Left hindlimb (tissue), 1 donor: ENCODE measurements at regions not wholly inside any gene's neighbourhood (a gene's known extent, or its start where the extent isn't known, plus 50 kb on each side); places are given as distances from the start of the nearest gene placed in this dataset.

Source experiments
- DNase-seq: peaks from one replicate; pipeline ENCODE4 v3.0.0-alpha.2; 2018

DNA sequence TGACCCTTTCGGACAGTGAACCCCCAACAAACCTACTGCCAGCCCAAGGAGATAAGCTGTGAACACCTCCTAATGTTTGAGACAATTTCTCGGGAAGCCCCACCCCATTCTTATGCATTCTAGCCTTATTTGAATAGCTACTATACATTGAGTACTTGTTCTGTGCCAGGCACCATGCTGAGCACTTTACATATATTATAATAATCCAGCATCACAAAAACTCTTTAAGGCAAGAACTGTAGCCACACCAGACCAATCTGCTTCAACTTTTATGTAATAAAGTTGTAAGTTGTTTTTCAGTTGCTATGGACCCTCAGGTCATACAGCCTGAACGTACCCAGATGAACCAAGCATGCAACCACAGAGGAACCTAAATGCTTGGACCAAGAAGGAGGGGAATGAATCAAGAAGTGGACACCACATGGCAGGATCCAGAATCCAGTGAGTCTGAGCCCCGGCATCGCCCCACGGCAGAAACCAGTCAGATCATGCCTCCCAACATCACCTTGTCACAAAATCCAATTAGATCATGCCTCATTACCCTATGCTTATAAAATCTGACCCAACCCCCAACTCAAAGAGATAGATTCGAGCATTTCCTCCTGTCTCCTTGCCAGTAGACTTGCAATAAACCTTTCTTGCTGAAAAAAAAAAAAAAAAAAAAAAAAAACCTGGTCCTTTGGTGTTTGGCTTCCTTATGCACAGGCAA is 225.0 kb downstream of the QDPR start:
- no peak for DNase-seq

DNA sequence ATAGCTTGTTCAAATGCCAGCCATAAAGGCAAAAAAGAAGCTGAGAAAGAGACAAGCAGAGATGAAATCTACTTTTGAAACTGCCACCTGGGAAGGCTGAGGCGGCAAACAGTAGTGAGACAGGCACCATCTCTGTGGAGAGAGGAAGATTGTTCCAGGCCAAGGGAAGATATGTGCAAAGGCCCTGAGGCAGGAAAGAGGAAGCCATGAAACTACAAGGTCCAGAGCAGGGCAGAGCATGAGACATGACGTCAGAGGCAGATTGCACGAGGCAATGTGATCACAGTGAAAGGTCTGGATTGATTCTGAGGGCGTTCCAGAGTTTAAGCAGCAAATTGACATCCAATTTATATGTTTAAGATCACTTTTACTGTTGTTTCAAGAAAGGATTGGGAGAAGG is 226.1 kb downstream of the QDPR start:
- DNase-seq = no peak

DNA sequence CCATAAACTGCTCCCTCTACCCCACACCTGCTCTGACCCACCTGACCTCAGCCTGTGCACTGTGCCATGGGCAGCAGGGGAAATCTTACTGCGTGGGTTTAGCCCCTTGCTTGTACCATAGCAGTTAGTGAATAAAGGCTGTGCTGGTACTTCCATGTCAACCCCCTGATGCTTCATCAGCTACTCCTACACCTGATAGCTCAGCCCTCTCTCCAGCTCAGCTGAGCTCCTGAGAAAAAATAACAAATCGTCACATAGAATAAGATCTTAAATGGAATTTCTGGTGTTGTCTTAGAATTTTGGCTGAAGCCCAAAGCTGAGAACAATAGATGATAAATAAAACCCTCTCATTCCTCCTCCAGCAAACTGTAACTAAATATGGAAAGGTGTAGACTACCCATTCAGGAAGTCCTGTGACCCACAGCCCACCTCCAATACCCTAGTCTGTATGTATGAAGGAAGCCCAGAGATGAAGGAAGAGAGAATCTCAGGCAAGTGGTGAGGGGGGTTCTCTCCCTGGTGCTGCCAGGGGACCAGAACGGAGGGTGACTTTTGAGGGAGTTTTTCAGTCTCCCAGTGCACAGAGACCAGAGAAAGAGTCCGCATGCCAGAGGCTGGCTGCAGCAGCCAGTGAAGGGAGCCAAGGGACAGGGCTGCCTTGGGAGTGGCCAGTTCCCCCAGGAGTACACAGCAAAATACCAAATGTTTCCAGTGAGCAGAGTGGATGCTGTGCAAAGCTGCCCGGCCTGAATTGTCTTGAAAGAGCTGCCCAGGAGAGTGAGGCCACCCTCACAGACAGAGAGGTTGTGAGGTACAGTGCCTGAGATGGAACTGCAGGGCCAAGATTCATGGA is 227.3 kb downstream of the QDPR start:
- no peak for DNase-seq

DNA sequence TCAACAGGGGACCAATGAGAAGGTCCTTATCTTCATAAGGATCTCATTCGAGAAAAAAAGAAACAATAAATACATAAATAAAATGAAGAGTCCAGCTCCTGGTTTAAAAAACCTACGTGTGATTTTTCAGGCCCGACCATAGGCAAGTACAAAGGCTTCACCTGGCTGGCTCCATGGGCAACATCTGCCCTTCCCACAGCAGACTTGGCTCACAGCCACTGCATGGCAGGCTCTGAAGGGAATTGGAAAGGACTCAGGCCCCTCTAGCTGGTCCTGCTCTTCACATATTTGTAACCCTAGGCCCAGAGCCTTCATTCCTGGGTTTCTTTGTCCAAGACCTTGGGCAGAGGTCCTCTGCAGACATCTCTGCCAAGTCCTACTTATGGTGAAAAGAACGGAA is 228.1 kb downstream of the QDPR start:
- DNase-seq = no peak

DNA sequence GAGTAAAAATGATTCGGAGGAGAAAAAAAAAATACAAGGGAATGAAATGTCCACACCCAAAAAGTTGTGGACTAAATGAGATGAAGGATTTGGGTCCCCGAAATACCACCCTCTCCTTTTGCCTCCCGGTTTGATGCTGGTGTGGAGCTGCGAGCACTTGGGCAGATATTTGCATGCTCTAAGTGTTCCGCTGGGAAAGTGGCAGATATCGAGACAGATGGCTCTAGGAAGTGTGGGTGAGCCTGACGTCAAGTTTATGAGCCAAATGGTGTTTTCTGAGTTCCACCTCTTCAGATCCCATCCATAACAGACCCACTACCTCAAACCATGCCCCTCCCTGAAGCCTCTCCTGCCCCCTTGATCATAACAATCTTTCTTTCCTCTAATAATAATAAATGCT is 228.6 kb downstream of the QDPR start:
- no peak for DNase-seq

DNA sequence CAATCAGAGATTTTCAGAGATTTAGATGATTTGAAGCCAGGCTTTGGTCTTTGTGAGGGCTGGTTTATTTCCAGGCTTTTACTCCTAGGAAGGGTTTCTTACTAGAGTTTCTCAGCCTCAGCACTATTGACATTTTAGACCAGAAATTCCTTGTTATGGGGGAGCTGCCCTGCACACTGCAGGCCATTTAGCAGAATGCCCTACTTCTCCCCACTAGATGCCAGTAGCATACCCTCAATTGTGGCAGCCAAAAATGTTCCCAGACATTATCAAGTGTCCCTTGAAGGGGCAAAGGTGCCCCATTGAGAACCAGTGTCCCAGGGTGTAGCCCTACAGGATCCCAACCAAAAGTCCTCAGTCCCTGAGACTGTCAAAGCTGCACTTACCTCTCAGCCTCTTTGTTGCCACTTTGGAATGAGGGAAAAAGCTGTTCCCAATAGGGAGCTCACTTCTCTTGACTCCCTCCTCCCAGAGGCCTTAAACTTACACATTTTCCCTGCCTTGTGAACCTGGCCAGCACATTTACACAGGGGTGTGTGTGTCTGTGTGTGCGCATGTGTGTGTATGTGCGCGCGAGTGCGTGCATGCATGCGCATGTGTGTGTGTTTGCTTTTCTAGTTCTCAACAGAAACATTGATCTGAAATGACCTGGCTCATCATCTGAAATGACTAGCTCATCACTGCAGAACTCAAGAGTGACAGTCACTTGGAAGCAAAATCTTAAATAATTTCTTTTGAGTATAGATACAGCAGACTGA is 231.4 kb downstream of the QDPR start:
- no peak for DNase-seq

DNA sequence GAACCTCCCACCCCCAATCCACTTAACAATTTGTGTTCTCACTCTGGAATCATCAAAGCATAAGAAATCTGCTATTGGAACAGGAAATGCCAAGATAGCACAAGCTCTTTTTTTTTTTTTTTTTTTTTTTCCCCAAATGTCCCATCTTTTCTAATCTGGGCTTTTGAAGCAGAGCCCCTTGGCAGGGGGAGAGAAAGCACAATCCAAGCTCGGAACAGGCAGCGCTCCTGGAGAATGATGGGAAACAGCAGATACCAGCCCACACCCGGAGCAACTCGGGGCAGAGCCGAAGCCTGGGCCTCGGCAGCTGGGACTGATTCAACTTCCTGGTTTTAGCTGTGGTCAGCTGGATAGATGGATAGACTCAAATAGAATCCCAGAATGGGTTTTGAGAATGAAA is 235.1 kb downstream of the QDPR start:
- peak; percentile 37 for DNase-seq

DNA sequence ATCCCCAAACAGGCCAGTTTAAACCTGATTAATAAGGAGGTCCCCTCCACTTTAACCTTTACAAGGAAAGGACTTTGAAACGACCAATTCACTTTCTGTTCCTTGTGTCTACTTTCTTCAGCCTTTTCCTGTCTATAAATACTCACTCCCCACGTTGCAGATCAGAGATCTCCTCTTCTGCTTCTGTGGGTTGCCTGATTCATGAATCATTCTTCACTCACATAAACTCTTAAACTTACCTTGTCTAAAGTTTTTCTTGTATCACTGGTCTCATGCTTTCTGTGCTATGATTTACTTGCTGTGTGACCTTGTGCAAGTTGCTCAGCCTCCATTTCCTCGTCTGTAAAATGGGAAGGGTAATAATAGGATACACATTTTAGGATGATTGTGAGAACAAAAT is 236.1 kb downstream of the QDPR start:
- no peak for DNase-seq

DNA sequence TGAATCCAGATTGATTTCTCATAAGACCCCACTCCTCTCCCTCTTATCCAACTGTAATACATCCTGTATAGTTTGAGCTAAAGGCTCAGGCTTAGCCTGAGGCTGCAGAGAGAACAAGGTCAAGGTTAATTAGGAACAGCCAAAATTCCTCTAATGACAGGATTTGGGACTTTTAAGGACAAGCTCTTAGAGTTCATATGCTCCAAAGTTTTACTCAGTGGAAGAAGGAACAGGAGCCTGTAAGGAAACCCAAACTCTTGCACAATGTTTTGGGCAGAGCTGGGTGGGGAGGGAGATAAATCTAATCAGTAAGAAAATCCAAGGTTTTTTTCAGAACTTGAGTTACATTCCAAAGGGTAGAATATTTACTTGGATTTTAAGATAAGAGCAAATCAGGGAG is 238.8 kb downstream of the QDPR start:
- no peak for DNase-seq

DNA sequence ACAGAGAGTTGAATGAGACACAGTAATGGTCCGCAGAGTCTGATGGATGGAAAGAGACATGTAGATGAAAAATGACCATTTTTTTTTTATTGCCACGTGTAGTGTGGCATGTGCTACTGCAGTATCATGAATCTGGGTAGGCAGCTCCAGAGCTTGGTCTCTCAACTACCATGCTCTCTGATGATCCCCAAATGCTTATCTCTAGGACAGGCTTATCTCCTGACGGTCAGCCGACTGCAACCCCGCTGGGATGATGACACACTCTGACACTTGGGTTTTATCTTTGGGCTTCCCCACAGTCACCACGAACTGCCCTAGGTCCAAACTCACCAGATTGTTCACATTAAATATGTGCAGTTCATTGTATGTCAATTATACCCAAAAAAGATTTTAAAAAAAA is 239.7 kb downstream of the QDPR start:
- no peak for DNase-seq

DNA sequence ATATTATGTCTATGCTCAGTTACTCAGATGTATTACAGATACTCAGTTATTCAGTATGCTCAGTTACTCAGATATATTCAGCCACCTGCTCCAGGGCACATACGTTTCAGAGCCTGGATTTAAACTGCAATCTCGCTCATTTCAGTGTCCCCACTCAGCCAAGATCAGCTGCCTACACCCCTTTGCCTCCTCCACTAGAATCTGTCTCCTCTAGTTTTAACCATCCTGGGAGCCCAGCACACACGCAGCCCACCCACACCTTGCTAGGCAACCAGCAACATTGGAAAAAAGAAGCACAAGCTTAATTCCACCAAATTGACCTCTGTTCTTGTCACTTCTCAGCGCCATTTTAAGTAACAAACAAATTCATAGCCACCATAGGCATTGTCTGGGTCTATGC is 246.2 kb downstream of the QDPR start:
- DNase-seq = no peak

DNA sequence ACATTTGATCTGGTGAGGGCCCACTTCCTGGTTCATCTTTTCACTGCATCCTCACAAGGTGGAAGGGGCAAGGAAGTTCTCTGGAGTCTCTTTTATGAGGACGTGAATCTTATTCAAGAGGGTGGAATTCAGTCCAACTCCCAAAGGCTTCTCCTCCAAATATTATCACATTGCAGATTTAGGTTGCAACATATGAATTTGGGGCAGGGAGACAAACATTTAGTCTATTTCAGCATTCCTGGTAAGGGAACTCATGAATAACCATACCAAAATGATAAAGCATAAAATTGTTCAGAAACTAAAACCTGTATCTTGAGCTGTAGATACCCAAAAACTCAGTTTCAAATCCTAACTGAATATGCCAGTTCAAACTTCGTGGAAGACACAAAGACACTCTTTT is 246.8 kb downstream of the QDPR start:
- no peak for DNase-seq

DNA sequence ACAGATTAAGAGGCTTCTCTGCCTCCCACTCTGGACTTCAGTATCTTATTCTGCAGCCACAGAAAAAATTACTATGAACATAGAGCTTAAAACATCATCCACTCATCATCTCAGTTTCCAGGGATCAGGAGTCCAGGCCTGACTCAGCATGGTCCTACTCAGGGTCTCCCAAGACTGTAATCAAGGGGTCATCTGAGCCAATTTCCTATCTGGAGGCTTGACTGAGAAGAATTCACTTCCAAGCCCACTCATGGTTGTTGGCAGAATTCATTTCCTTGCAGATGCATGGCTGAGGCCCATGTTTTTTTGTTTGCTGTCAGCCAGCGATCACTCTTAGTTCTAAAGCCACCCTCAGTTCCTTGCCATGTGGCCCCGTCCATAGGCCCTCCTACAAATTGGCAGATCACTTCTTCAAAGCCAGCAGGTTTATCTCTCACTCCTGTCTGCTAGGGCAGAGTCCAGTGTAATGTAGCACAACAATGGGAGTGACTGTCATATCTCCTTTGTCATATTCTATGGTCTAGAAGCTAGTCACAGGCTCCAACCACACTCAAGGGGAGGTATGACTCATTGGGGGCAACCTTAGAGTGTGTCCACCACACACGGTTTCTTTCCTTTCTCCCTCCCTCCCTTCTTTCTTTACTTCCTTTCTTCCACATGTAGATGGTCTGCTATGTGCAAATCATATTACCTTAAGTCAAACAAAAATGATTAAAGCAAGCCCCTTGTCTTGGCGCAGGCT is 251.6 kb downstream of the QDPR start:
- no peak for DNase-seq

DNA sequence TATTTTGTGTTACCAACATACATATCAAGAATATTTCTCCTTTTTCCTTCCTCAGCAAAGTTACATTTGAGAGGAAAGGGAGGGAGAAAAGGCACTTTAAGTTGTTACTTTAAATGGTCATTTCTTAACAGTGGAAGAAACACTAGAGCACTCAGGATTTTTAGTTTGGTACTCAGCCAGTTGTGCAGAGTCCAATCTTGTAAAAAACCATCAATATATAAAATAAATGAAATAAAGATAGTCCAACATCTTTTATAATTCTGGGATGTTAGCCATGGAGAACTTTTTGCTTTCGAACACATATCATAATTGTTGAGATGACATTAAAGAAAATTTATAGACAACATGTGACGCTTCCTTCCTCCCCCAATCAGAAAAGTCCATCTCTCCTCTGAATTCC is 253.8 kb downstream of the QDPR start:
- no peak for DNase-seq

DNA sequence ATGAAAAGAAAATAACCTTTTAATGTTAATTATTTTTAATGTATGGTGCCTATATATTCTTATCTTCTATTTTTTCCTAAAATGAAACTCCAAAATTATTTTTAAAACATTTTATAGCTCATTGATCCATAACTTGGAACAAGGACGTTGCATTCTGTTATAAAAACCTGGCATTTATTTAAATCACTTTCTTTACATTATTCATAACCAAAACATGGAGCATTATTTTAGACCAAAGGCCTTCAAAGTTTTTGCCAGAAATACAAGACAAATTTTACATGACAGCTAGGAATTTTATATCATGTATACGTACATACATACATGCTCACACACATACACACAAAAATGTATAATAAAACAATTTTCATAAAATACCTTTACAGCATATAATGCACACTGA is 259.8 kb downstream of the QDPR start:
- DNase-seq = no peak

DNA sequence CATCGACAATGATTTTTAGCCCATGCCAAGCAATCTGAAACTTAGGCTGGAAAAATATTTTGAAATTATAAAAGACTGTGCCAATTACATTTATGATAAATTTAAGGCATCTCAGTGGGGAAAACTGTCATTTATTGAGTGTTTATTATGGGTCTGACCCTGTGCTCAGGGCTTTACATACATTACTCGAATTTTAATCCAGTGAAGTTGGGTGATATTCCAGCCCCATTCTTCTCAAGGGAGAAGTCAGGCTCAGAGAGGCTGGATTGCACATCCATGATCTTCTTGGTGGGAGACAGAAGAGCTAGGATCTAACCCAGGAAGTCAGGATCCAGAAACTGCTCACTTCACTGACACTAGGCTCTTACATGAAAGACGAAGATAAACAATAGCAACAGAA is 260.8 kb downstream of the QDPR start:
- DNase-seq = no peak

DNA sequence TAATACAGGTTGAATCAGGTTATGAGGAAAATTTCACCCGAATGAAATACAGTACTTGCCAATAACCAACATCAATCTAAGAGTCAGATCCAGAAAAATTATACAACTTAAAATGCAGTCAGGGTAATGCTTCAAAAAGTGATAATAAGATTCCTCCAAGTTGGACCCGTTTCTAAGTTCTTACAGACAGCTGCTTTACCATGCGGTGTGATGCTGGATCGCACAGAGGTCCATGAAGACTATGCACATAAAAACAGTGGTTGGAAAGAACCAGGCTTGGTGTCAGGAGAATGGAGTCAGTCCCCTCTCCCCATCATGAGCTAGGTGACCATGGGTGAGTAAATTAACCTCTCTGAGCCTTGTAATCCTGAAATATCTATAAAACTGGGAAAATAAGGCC is 261.3 kb downstream of the QDPR start:
- DNase-seq = no peak

DNA sequence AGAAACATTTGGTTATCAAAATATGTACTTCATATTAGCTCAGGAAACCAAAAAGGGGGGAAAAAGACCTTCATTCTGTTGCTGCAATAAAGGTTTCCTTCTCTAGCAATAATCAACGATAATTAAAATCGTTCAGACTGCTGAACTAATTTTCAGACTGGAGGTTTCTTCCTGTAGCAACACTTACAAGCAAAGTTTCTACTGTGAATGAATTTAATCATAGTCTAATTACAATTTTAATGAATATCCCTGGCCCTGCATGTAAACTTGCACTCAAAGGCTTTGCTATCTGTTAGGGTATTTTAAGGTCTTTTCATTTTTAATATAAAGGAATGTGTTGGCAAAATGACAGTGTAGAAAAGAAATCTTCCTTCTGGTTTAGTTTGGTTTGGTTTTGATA is 265.2 kb downstream of the QDPR start:
- no peak for DNase-seq

DNA sequence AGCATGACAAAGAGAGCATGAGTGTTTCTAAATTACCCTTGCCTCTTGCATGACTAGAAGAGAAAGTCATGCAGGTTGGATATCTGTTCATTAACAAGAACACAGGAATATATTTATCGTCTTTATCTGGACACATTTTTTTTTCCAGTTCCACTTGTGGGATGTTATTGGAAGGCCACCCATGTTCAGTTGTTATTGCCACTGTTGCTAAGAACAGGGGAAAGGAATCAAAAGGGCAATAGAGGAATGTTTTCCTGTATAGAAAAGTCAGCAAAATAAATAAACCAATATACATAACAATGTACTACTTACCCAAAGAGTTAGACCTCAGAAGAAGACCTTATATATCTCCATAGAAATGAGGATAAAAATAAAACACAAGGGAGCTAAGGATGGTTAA is 270.1 kb downstream of the QDPR start:
- no peak for DNase-seq

DNA sequence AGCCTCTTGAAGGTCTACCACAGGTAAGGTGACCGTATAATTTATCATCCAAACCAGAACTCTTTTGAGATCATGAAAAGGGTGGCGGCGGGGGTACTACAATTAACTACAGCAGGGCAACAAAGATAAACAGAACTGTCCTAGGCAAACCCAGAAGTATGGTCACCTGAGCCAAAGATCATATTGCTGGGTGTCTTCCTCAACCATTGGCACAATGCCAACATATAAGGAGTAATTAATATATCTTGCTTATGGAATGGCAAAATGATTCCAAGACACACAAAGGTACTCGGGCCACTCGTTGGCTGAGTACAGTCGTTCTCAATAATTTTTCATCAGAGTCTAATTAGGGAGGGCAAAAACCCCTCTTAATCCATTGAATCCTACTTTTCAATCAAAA is 273.3 kb downstream of the QDPR start:
- DNase-seq = no peak

DNA sequence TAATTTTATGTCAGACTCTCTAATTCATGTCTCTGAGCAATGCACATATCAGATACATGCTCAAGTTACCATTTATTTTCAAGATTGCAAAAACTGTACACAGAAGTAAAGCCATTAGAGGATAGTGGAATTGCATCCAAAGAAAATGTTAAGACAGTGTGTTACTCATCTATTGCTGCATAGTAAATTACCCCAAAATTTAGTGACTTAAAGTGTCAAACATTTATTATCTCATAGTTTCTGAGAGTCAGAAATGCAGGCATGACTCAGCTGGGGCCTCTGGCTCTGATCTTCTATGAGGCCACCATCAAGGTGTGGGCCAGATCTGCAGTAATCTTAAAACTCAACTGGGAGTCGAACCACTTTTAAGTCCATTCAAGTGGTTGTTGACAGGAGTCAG is 275.2 kb downstream of the QDPR start:
- DNase-seq = no peak

DNA sequence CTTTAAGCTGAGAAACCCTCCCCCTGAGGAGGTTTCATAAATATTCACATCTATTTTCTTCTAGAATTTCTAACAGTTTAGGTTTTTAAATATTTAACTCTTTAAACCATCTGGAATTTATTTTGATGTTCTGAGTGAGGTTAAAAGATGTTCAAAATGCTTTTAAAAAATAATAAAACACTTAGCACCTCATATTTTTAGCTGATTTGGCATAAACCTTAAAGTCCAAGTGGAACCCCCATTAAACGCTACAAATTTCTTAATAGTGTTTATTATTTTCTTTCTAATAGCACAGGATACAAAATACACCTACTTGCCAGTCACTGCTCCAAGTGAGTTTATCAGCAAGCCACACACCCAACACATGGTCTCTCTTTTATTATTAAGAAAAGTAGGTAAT is 277.2 kb downstream of the QDPR start:
- DNase-seq = no peak

DNA sequence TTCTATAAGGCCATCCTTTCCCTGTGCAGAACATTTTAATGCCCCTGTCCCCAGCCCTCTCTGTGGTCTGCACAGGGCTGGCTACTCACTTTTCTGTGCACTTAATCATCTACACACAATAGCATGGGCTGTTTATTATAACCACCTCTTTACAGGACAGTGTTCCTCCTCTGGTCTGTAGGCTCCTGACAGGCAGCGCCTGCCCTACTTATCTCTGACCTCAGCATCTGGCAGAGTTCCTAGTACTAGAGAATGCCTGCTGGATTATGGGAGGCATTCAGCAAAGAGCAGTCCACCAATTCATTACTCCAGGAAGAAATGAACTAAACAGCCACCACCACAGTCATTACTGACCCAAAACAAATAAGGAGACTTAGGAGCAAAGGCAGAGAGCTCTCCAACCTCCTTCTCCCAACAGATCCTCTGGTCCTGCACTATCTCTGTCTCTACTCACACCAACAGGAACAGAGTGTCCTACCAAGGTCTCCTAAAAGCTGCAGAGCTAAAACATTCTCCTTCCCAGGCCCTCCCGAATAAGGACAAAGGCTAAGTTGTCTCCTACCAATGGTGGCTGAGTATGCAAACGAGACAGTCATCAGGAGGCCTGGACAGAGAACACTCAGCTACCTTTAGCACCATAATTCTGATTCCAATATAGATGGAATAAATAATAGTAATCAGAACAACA is 279.2 kb downstream of the QDPR start:
- DNase-seq = no peak
